HEK293T (cell line): ENCODE measurements at regions not wholly inside any gene's neighbourhood (a gene's known extent, or its start where the extent isn't known, plus 50 kb on each side); places are given as distances from the start of the nearest gene placed in this dataset.

Source experiments
- BHLHE40 ChIP-seq: fragments of 450-650 bp; IDR thresholded peaks from 2 replicates; pipeline ENCODE4 v1.6.1; 2016; ENCODE audit warnings: mild to moderate bottlenecking, moderate library complexity, borderline replicate concordance
- ELF4 ChIP-seq: fragments of 450-650 bp; IDR thresholded peaks from 2 replicates; pipeline ENCODE4 v1.6.1; 2017; ENCODE audit warnings: antibody characterized with exemption
- FOXA1 ChIP-seq: fragments of 450-650 bp; IDR thresholded peaks from 2 replicates; pipeline ENCODE4 v1.6.1; 2016; ENCODE audit warnings: mild to moderate bottlenecking
- FOXM1 ChIP-seq: fragments of 450-650 bp; IDR thresholded peaks from 2 replicates; pipeline ENCODE4 v1.6.1; 2017; ENCODE audit warnings: mild to moderate bottlenecking, borderline replicate concordance
- HDGF ChIP-seq: fragments of 450-650 bp; IDR thresholded peaks from 2 replicates; pipeline ENCODE4 v1.6.1; 2017; ENCODE audit warnings: antibody characterized with exemption, borderline replicate concordance
- L3MBTL2 ChIP-seq: fragments of 450-650 bp; conservative IDR thresholded peaks from 2 replicates; pipeline ENCODE4 v1.6.1; 2016; ENCODE audit warnings: mild to moderate bottlenecking
- LEF1 ChIP-seq: fragments of 450-650 bp; IDR thresholded peaks from 2 replicates; pipeline ENCODE4 v1.6.1; 2017; ENCODE audit warnings: mild to moderate bottlenecking, borderline replicate concordance
- NFRKB ChIP-seq: fragments of 450-650 bp; IDR thresholded peaks from 2 replicates; pipeline ENCODE4 v1.6.1; 2016; ENCODE audit warnings: mild to moderate bottlenecking, moderate library complexity
- SP1 ChIP-seq: fragments of 450-650 bp; IDR thresholded peaks from 2 replicates; pipeline ENCODE4 v1.6.1; 2017
- SUZ12 ChIP-seq: fragments of 450-650 bp; IDR thresholded peaks from 2 replicates; pipeline ENCODE4 v1.6.1; 2016; ENCODE audit warnings: mild to moderate bottlenecking
- TARDBP ChIP-seq: fragments of 450-650 bp; IDR thresholded peaks from 2 replicates; pipeline ENCODE4 v1.6.1; 2016
- ZNF384 ChIP-seq: fragments of 450-650 bp; IDR thresholded peaks from 2 replicates; pipeline ENCODE4 v1.6.1; 2016

GRCh38 chr15:95715116-95715903 lies 615.2 kb upstream of the NR2F2 start:
- TF ChIP-seq SP1 (no peak), SUZ12 (no peak), ELF4 (no peak), FOXM1 (no peak), TARDBP (no peak), FOXA1 (no peak), BHLHE40 (no peak), ZNF384 (no peak), NFRKB (no peak), HDGF (no peak), L3MBTL2 (no peak), LEF1 (no peak)
